B cell (primary cell): ENCODE measurements at regions not wholly inside any gene's neighbourhood (a gene's known extent, or its start where the extent isn't known, plus 50 kb on each side); places are given as distances from the start of the nearest gene placed in this dataset.
A peak's percentile ranks its signal among the peaks of the same experiment; 100 is the strongest.

Experiments used
- ATAC-seq: fragments of 200-7000 bp; cut with Tn5 transposase; one replicate; pipeline ENCODE4 v1.10.0; 2021; ENCODE audit warnings: low read depth, mild to moderate bottlenecking, moderate number of reproducible peaks, moderate library complexity
- CTCF ChIA-PET: fragments of 350-600 bp; sonication (Branson Sonifier 250); formaldehyde crosslinking; loops from one replicate; lab custom pipeline; 2021; ENCODE audit warnings: antibody characterized with exemption, inconsistent platforms; lab: Charles Lee
- POLR2A ChIA-PET: fragments of 350-600 bp; sonication (Branson Sonifier 250); formaldehyde crosslinking; loops from one replicate; lab custom pipeline; 2021; ENCODE audit warnings: antibody characterized with exemption; lab: Charles Lee
- DNase-seq: peaks from one replicate; pipeline ENCODE4 v3.0.0; 2013
- H2AFZ ChIP-seq: 2 replicates; pipeline ENCODE4 v1.6.1; 2012; ENCODE audit warnings: mild to moderate bottlenecking, low read depth, low read length; ENCODE audit not compliant: insufficient read depth, poor library complexity, severe bottlenecking
- H3K27ac ChIP-seq, 2 donors: 1 replicate in 1 of 2; 2 replicates in 1 of 2; pipeline ENCODE4 v1.5.1; 2012 to 2013; ENCODE audit warnings: low read length in 2 of 2, mild to moderate bottlenecking in 2 of 2, moderate library complexity in 1 of 2
- H3K27me3 ChIP-seq, 4 experiments: fragments of 200-600 bp in 1 of 4; sonication (generic) in 1 of 4; replicated peaks in 1 of 4; 1 replicate in 2 of 4; 2 replicates in 2 of 4; pipeline versions ENCODE4 v1.6.1 to v1.7.0; 2013 to 2016; ENCODE audit warnings: low read length in 3 of 4, mild to moderate bottlenecking in 2 of 4, mixed read lengths in 1 of 4, moderate library complexity in 1 of 4; ENCODE audit not compliant: insufficient read depth in 4 of 4, control insufficient read depth in 3 of 4; ENCODE audit errors: control extremely low read depth in 1 of 4
- H3K36me3 ChIP-seq, 2 experiments: replicated peaks in 1 of 2; 1 replicate in 1 of 2; 2 replicates in 1 of 2; pipeline versions ENCODE4 v1.6.1 to v1.7.1; 2013; ENCODE audit warnings: low read length in 1 of 2; ENCODE audit not compliant: insufficient read depth in 2 of 2, control insufficient read depth in 1 of 2; ENCODE audit errors: control extremely low read depth in 1 of 2, extremely low read depth in 1 of 2
- H3K4me1 ChIP-seq, 2 donors: fragments of 200-600 bp in 1 of 2; sonication (generic) in 1 of 2; 1 replicate in 1 of 2; 2 replicates in 1 of 2; pipeline versions ENCODE4 v1.5.1 to v1.6.1; 2013 to 2017; ENCODE audit warnings: low read length in 2 of 2; ENCODE audit not compliant: control insufficient read depth in 2 of 2, insufficient read depth in 2 of 2
- H3K4me2 ChIP-seq: replicated peaks from 2 replicates; pipeline ENCODE3; 2012; ENCODE audit warnings: mild to moderate bottlenecking, low read depth, low read length; ENCODE audit not compliant: poor library complexity, severe bottlenecking
- H3K4me3 ChIP-seq, 5 experiments: fragments of 200-600 bp in 1 of 5; sonication (generic) in 1 of 5; 1 replicate in 3 of 5; 2 replicates in 2 of 5; pipeline versions ENCODE4 v1.5.1 to v1.7.0; 2011 to 2016; ENCODE audit warnings: low read length in 4 of 5, mild to moderate bottlenecking in 4 of 5, low read depth in 2 of 5, control low read depth in 1 of 5, moderate library complexity in 1 of 5; ENCODE audit not compliant: insufficient read depth in 1 of 5; ENCODE audit errors: control extremely low read depth in 1 of 5, extremely low read depth in 1 of 5
- H3K79me2 ChIP-seq: fragments of 200-600 bp; sonication (generic); one replicate; pipeline ENCODE4 v1.6.0; 2016; ENCODE audit warnings: low read length; ENCODE audit not compliant: control insufficient read depth, insufficient read depth
- H3K9ac ChIP-seq: fragments of 200-600 bp; sonication (generic); 2 replicates; pipeline ENCODE4 v1.6.1; 2017; ENCODE audit warnings: mild to moderate bottlenecking, low read length, moderate library complexity
- H3K9me3 ChIP-seq, 3 donors: one replicate each; pipeline versions ENCODE4 v1.6.1 to v1.7.1; 2013; ENCODE audit warnings: low read length in 2 of 3; ENCODE audit not compliant: control insufficient read depth in 2 of 3, insufficient read depth in 1 of 3; ENCODE audit errors: control extremely low read depth in 1 of 3
- H4K20me1 ChIP-seq: 2 replicates; pipeline ENCODE4 v1.6.0; 2012; ENCODE audit warnings: mild to moderate bottlenecking, low read length; ENCODE audit not compliant: insufficient read depth, control insufficient read depth, poor library complexity, severe bottlenecking
- H3K27ac Mint-ChIP-seq: one replicate; pipeline ENCODE4 v1.8.0; 2021; ENCODE audit warnings: mixed read lengths
- H3K27me3 Mint-ChIP-seq: one replicate; pipeline ENCODE4 v1.8.0; 2021; ENCODE audit warnings: mixed read lengths
- H3K4me1 Mint-ChIP-seq: one replicate; pipeline ENCODE4 v1.8.0; 2021; ENCODE audit warnings: mixed read lengths
- H3K4me3 Mint-ChIP-seq: one replicate; pipeline ENCODE4 v1.8.0; 2021; ENCODE audit warnings: mixed read lengths
- H3K9me3 Mint-ChIP-seq: one replicate; pipeline ENCODE4 v1.8.0; 2022; ENCODE audit warnings: mixed read lengths; ENCODE audit not compliant: insufficient read depth
- CTCF ChIP-seq: fragments of 200-600 bp; IDR thresholded peaks from one replicate; pipeline ENCODE4 v1.8.0; 2022; ENCODE audit warnings: antibody characterized with exemption, mild to moderate bottlenecking
- EZH2 ChIP-seq: IDR thresholded peaks from 2 replicates; pipeline ENCODE4 v1.6.1; 2012; ENCODE audit warnings: borderline replicate concordance, low read depth, mild to moderate bottlenecking, moderate library complexity, low read length; ENCODE audit not compliant: insufficient read depth, poor library complexity, severe bottlenecking
- WGBS: methylation state at CpG from one replicate; pipeline ENCODE4 v1.1.5; 2013; ENCODE audit warnings: missing lambda C conversion rate; ENCODE audit not compliant: insufficient coverage; 5-methylcytosine and 5-hydroxymethylcytosine counted together
- intact Hi-C: fragments of 100-400 bp; cut with micrococcal nuclease; formaldehyde crosslinking; loops from one replicate; pipeline ENCODE4 v1.10.0; 2022

GRCh38 chr7:132656846-132657776 lies 80.8 kb upstream of the PLXNA4 start:
- H3K27me3 ChIP-seq, result no peaks in the 10 kb centered on the region
- H3K9ac ChIP-seq, result no peak overlapping the region
- H4K20me1 ChIP-seq, result no peaks in the 10 kb centered on the region
- POLR2A ChIA-PET, result no interaction called here
- H3K27ac ChIP-seq, result no peak overlapping the region
- no peak overlapping the region for H3K4me2 ChIP-seq
- no peak overlapping the region for H2AFZ ChIP-seq
- Mint-ChIP-seq H3K4me3 (no peak overlapping the region), H3K9me3 (peaks cover 9% of the 10 kb centered on the region), H3K27ac (no peak overlapping the region), H3K27me3 (no peaks in the 10 kb centered on the region), H3K4me1 (peaks cover 36% of the 10 kb centered on the region)
- no peaks in the 10 kb centered on the region for H3K79me2 ChIP-seq
- peaks cover 0 to 7% (median 0%) of the 10 kb centered on the region in 3 donors for H3K9me3 ChIP-seq
- TF ChIP-seq CTCF (peak; percentile 53), EZH2 (no peak)
- intact Hi-C loops, result no loop called here
- no peaks in the 10 kb centered on the region for H3K36me3 ChIP-seq
- ATAC-seq, result no peak
- CTCF ChIA-PET, result interaction anchor here (0.9 to 1.1 kb wide), 2 partner anchors 10 to 17 kb away, joined by 3 read pairs; no protein-coding TSS in a partner anchor
- no peak for DNase-seq
- H3K4me1 ChIP-seq, result peaks cover 25 to 26% of the 10 kb centered on the region in 2 donors
- H3K4me3 ChIP-seq, result no peak overlapping the region
- 68% methylated on average over 3 of the region's 9 CpGs for WGBS

- Histone ChIP-seq H3K36me3 (no peaks in the 10 kb centered on the region), H3K9me3 (peaks cover 0 to 7% (median 0%) of the 10 kb centered on the region in 3 donors), H3K4me1 (peaks cover 25 to 26% of the 10 kb centered on the region in 2 donors), H3K4me2 (no peak overlapping the region), H3K27ac (no peak overlapping the region), H4K20me1 (no peaks in the 10 kb centered on the region), H3K9ac (no peak overlapping the region), H3K79me2 (no peaks in the 10 kb centered on the region), H2AFZ (no peak overlapping the region), H3K27me3 (no peaks in the 10 kb centered on the region), H3K4me3 (no peak overlapping the region)
- 79% methylated on average over 2 of the region's 3 CpGs for whole genome bisulfite sequencing
- H3K4me1 Mint-ChIP-seq, result peaks cover 36% of the 10 kb centered on the region
- ATAC-seq (no peak), DNase-seq (no peak)
- H3K4me3 Mint-ChIP-seq, result no peak overlapping the region
- intact Hi-C loops, result no loop called here
- peaks cover 9% of the 10 kb centered on the region for H3K9me3 Mint-ChIP-seq
- no peaks in the 10 kb centered on the region for H3K27me3 Mint-ChIP-seq
- POLR2A ChIA-PET, result no interaction called here
- CTCF ChIA-PET, result no interaction called here
- no peak overlapping the region for H3K27ac Mint-ChIP-seq
- no peak for TF ChIP-seq EZH2
- no peak for TF ChIP-seq CTCF
Measured at GRCh38 chr7:132656341-132656740, 80.1 kb upstream of the PLXNA4 start.
